ENCODE measurements at regions not wholly inside any gene's neighbourhood (a gene's known extent, or its start where the extent isn't known, plus 50 kb on each side); places are given as distances from the start of the nearest gene placed in this dataset.

- TF ChIP-seq, protein P1, sequence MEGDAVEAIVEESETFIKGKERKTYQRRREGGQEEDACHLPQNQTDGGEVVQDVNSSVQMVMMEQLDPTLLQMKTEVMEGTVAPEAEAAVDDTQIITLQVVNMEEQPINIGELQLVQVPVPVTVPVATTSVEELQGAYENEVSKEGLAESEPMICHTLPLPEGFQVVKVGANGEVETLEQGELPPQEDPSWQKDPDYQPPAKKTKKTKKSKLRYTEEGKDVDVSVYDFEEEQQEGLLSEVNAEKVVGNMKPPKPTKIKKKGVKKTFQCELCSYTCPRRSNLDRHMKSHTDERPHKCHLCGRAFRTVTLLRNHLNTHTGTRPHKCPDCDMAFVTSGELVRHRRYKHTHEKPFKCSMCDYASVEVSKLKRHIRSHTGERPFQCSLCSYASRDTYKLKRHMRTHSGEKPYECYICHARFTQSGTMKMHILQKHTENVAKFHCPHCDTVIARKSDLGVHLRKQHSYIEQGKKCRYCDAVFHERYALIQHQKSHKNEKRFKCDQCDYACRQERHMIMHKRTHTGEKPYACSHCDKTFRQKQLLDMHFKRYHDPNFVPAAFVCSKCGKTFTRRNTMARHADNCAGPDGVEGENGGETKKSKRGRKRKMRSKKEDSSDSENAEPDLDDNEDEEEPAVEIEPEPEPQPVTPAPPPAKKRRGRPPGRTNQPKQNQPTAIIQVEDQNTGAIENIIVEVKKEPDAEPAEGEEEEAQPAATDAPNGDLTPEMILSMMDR (conservative IDR thresholded peaks at IDR 0.05; ENCODE audit: low read depth in 2 of 2), result no peak
- TF ChIP-seq ETS1 (IDR thresholded peaks at IDR 0.05) (no peak), EZH2 (IDR thresholded peaks at IDR 0.05; ENCODE audit: low read depth, unreplicated experiment) (no peak), CREB1 (CRISPR knock-in tag; IDR thresholded peaks at IDR 0.05; ENCODE audit: low read depth) (no peak), POLR2AphosphoS5 (IDR thresholded peaks at IDR 0.05; ENCODE audit: low read depth) (no peak), EZH2phosphoT487 (IDR thresholded peaks at IDR 0.05; ENCODE audit: unreplicated experiment) (no peak), REST (IDR thresholded peaks at IDR 0.05; ENCODE audit: unreplicated experiment) (no peak), STAT1 (IDR thresholded peaks at IDR 0.05; ENCODE audit: unreplicated experiment) (no peak), JUNB (IDR thresholded peaks at IDR 0.05; ENCODE audit: unreplicated experiment) (no peak), NANOG (IDR thresholded peaks at IDR 0.05; ENCODE audit: borderline replicate concordance) (no peak), ZNF331 (CRISPR knock-in tag; IDR thresholded peaks at IDR 0.05; ENCODE audit: low read depth) (no peak), ZNF114 (CRISPR knock-in tag; IDR thresholded peaks at IDR 0.05) (no peak), ZNF462 (CRISPR knock-in tag; IDR thresholded peaks at IDR 0.05) (no peak)
Measured at GRCh38 chr4:171646984-171647383, 166.2 kb upstream of the GALNTL6 start.

Measured in GM23338 (cell line).